ENCODE measurements at regions not wholly inside any gene's neighbourhood (a gene's known extent, or its start where the extent isn't known, plus 50 kb on each side); places are given as distances from the start of the nearest gene placed in this dataset.

DNA sequence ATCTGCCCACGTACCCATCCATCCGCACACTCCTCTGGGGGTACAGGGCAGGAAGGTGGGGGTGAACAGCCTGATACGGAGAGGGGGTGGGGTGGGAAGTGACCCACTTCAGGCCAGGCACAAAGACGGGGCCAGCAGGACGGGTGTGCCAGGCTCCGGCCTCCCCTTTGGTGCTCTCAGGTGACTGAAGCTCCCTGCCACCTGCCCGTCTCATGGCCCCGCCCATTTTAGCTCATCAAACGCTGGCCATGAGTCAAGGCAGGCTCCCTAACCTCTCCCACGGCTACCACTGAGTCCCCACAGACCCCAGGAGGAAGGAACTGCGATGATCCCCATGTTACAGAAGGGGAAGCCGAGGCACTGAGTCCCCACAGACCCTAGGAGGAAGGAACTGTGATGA lies 109.6 kb downstream of the CRYAA start:
- Histone ChIP-seq H3K79me2 (ENCODE audit: insufficient read depth) (no peaks in the 10 kb centered on the region), H3K27me3 (ENCODE audit: insufficient read depth) (no peaks in the 10 kb centered on the region), H3K9ac (no peak overlapping the region), H3K9me2 (no peaks in the 10 kb centered on the region), H4K20me1 (ENCODE audit: insufficient read depth) (no peaks in the 10 kb centered on the region), H2AFZ (ENCODE audit: low read depth) (no peak overlapping the region), H3K9me3 (no peaks in the 10 kb centered on the region), H3K4me1 (ENCODE audit: control insufficient read depth in 1 of 2, insufficient read depth in 2 of 2, low read depth in 1 of 2, low read length in 1 of 2) (peaks cover 0 to 34% of the 10 kb centered on the region in 2 experiments; a peak in 1 of 4 replicates), H3K36me3 (replicated peaks in 1 of 2; ENCODE audit: control insufficient read depth in 1 of 2, insufficient read depth in 2 of 2, low read length in 1 of 2) (no peaks in the 10 kb centered on the region), H3K4me3 (ENCODE audit: low read depth in 2 of 2, low read length in 1 of 2) (no peak overlapping the region), H3F3A (replicated peaks; ENCODE audit: insufficient read depth) (no peaks in the 10 kb centered on the region), H3K27ac (ENCODE audit: low read depth in 2 of 2, low read length in 1 of 2) (no peak overlapping the region), H3K4me2 (no peak overlapping the region)
- no peak for TF ChIP-seq TAF1 (IDR thresholded peaks at IDR 0.05; ENCODE audit: borderline replicate concordance, low read depth, low read length)
- no peak for TF ChIP-seq SMC3 (IDR thresholded peaks at IDR 0.05; ENCODE audit: low read depth, low read length)
- no peak for TF ChIP-seq NFIC (IDR thresholded peaks at IDR 0.05; ENCODE audit: borderline replicate concordance)
- no peak for TF ChIP-seq TEAD4 (IDR thresholded peaks at IDR 0.05; ENCODE audit: borderline replicate concordance, insufficient read depth)
- TF ChIP-seq, protein P1, sequence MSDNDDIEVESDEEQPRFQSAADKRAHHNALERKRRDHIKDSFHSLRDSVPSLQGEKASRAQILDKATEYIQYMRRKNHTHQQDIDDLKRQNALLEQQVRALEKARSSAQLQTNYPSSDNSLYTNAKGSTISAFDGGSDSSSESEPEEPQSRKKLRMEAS (IDR thresholded peaks at IDR 0.05; ENCODE audit: low read depth), result no peak
- no peak for TF ChIP-seq GATA2 (CRISPR knock-in tag; IDR thresholded peaks at IDR 0.05)
- 50% methylated on average over 6 of the region's 12 CpGs for WGBS (ENCODE audit: low lambda C conversion rate)
- ChIA-PET POLR2A (no interaction called here), CTCF (interaction anchor here (1.1 kb wide), 1 partner anchor 9 kb away, joined by 3 read pairs; no protein-coding TSS in a partner anchor)
- DNase-seq, result no peak

DNA sequence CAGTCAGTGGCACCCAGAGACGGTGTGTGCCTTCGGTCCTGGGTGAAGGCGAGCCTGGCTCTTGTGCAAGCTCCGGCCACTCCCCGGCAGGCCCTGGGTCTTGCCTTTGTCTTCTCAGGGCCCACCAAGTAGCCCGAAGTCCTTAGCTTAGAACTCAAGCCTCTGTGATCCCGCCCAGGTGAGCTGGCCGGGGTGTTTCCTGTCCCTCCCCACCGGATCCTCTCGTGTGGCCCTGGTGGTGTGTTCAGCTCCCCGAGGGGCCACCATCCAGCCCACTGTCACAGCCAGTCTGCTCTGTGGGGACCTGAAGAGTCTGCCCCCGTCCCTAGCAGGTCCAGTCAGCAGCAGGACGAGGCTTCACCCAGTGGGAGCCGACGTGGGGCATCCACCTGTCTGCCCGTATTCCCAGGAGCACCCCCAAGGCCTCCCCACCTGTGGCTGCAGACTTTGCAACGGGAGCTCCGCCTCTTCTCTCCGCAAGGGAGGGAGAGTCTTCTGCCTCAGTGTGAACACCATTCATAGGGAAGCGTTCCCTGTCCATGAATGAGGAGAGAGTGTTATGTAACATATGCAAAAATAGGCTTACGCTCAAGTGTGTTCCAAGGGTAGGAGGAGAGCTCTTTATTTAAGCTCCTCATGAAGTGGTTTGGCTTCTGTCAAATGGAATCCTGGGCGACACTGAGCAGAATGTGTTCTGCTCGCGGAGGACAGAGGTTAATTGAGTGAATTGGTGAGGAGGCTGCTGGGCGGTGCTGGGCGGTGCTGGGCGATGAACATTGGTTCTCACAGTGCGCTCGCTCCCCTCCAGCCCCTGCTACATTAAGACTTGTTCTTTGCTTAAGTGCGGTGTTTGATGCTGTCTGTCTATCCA lies 108.9 kb downstream of the CRYAA start:
- H3K9me2 ChIP-seq, result no peaks in the 10 kb centered on the region
- ChIA-PET CTCF (interaction anchor here (0.9 kb wide), 1 partner anchor 10 kb away, joined by 3 read pairs; no protein-coding TSS in a partner anchor), POLR2A (interaction anchor here (0.6 kb wide), 1 partner anchor 9 kb away, joined by 5 read pairs; no protein-coding TSS in a partner anchor)
- H3K4me1 ChIP-seq (ENCODE audit: control insufficient read depth in 1 of 2, insufficient read depth in 2 of 2, low read depth in 1 of 2, low read length in 1 of 2), result peaks cover 0 to 41% of the 10 kb centered on the region in 2 experiments; a peak in 1 of 4 replicates
- 71% methylated on average over 19 of the region's 30 CpGs for WGBS (ENCODE audit: low lambda C conversion rate)
- H2AFZ ChIP-seq (ENCODE audit: low read depth), result no peak overlapping the region
- H3K4me2 ChIP-seq, result no peak overlapping the region
- H4K20me1 ChIP-seq (ENCODE audit: insufficient read depth), result no peaks in the 10 kb centered on the region
- no peak overlapping the region for H3K9ac ChIP-seq
- no peaks in the 10 kb centered on the region for H3K9me3 ChIP-seq
- no peak for DNase-seq
- H3K79me2 ChIP-seq (ENCODE audit: insufficient read depth), result no peaks in the 10 kb centered on the region
- H3F3A ChIP-seq (replicated peaks; ENCODE audit: insufficient read depth), result no peaks in the 10 kb centered on the region
- no peaks in the 10 kb centered on the region for H3K36me3 ChIP-seq (replicated peaks in 1 of 2; ENCODE audit: control insufficient read depth in 1 of 2, insufficient read depth in 2 of 2, low read length in 1 of 2)
- TF ChIP-seq, protein P1 (IDR thresholded peaks at IDR 0.05; ENCODE audit: low read depth), result no peak
- TF ChIP-seq EP300 (IDR thresholded peaks at IDR 0.05; ENCODE audit: borderline replicate concordance in 1 of 2, low read depth in 1 of 2, low read length in 1 of 2) (no peak), TCF12 (IDR thresholded peaks at IDR 0.05) (no peak), MEF2A (IDR thresholded peaks at IDR 0.05; ENCODE audit: borderline replicate concordance, low read depth) (no peak), ELF1 (IDR thresholded peaks at IDR 0.05) (no peak), RCOR1 (IDR thresholded peaks at IDR 0.05; ENCODE audit: low read length) (no peak), CHD2 (IDR thresholded peaks at IDR 0.05; ENCODE audit: low read length, partially characterized antibody) (no peak), RFX5 (IDR thresholded peaks at IDR 0.05; ENCODE audit: low read length) (no peak)
- TF ChIP-seq, protein P2, sequence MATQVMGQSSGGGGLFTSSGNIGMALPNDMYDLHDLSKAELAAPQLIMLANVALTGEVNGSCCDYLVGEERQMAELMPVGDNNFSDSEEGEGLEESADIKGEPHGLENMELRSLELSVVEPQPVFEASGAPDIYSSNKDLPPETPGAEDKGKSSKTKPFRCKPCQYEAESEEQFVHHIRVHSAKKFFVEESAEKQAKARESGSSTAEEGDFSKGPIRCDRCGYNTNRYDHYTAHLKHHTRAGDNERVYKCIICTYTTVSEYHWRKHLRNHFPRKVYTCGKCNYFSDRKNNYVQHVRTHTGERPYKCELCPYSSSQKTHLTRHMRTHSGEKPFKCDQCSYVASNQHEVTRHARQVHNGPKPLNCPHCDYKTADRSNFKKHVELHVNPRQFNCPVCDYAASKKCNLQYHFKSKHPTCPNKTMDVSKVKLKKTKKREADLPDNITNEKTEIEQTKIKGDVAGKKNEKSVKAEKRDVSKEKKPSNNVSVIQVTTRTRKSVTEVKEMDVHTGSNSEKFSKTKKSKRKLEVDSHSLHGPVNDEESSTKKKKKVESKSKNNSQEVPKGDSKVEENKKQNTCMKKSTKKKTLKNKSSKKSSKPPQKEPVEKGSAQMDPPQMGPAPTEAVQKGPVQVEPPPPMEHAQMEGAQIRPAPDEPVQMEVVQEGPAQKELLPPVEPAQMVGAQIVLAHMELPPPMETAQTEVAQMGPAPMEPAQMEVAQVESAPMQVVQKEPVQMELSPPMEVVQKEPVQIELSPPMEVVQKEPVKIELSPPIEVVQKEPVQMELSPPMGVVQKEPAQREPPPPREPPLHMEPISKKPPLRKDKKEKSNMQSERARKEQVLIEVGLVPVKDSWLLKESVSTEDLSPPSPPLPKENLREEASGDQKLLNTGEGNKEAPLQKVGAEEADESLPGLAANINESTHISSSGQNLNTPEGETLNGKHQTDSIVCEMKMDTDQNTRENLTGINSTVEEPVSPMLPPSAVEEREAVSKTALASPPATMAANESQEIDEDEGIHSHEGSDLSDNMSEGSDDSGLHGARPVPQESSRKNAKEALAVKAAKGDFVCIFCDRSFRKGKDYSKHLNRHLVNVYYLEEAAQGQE (IDR thresholded peaks at IDR 0.05; ENCODE audit: low read depth, low read length), result no peak
- TF ChIP-seq, protein P3, sequence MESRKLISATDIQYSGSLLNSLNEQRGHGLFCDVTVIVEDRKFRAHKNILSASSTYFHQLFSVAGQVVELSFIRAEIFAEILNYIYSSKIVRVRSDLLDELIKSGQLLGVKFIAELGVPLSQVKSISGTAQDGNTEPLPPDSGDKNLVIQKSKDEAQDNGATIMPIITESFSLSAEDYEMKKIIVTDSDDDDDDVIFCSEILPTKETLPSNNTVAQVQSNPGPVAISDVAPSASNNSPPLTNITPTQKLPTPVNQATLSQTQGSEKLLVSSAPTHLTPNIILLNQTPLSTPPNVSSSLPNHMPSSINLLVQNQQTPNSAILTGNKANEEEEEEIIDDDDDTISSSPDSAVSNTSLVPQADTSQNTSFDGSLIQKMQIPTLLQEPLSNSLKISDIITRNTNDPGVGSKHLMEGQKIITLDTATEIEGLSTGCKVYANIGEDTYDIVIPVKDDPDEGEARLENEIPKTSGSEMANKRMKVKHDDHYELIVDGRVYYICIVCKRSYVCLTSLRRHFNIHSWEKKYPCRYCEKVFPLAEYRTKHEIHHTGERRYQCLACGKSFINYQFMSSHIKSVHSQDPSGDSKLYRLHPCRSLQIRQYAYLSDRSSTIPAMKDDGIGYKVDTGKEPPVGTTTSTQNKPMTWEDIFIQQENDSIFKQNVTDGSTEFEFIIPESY (IDR thresholded peaks at IDR 0.05; ENCODE audit: borderline replicate concordance, low read depth), result no peak
- H3K4me3 ChIP-seq (ENCODE audit: low read depth in 2 of 2, low read length in 1 of 2), result no peak overlapping the region
- H3K27me3 ChIP-seq (ENCODE audit: insufficient read depth), result no peaks in the 10 kb centered on the region
- H3K27ac ChIP-seq (ENCODE audit: low read depth in 2 of 2, low read length in 1 of 2), result no peak overlapping the region

Measured in SK-N-SH (cell line).